CD4-positive, alpha-beta T cell (primary cell): ENCODE measurements at regions not wholly inside any gene's neighbourhood (a gene's known extent, or its start where the extent isn't known, plus 50 kb on each side); places are given as distances from the start of the nearest gene placed in this dataset.

Experiments
- ATAC-seq: fragments of 200-7000 bp; cut with Tn5 transposase; one replicate; pipeline ENCODE4 v1.10.0; 2022; ENCODE audit warnings: mild to moderate bottlenecking; ENCODE audit not compliant: poor library complexity
- CTCF ChIA-PET: fragments of 350-600 bp; sonication (Branson Sonifier 250); formaldehyde crosslinking; loops from one replicate; lab custom pipeline; 2021; ENCODE audit warnings: antibody characterized with exemption, inconsistent platforms; lab: Charles Lee
- POLR2A ChIA-PET: fragments of 350-600 bp; sonication (Branson Sonifier 250); formaldehyde crosslinking; loops from one replicate; lab custom pipeline; 2021; ENCODE audit warnings: antibody characterized with exemption, inconsistent platforms; lab: Charles Lee
- DNase-seq, 14 experiments: peaks; one replicate each; pipeline ENCODE4 v3.0.0-alpha.2; 2013 to 2020; ENCODE audit warnings: mixed read lengths in 2 of 14
- H3K27ac ChIP-seq, 2 donors: one replicate each; pipeline versions ENCODE4 v1.5.1 to v1.7.0; 2013; ENCODE audit warnings: low read length in 2 of 2, low read depth in 1 of 2, mild to moderate bottlenecking in 1 of 2
- H3K27me3 ChIP-seq, 2 experiments: 1 replicate in 1 of 2; 2 replicates in 1 of 2; pipeline versions ENCODE4 v1.6.1 to v1.7.0; 2013; ENCODE audit warnings: low read length in 2 of 2, control low read depth in 1 of 2, mild to moderate bottlenecking in 1 of 2, moderate library complexity in 1 of 2; ENCODE audit not compliant: insufficient read depth in 2 of 2, control insufficient read depth in 1 of 2
- H3K36me3 ChIP-seq: one replicate; pipeline ENCODE4 v1.6.1; 2013; ENCODE audit warnings: low read length, control low read depth; ENCODE audit not compliant: insufficient read depth
- H3K4me1 ChIP-seq: one replicate; pipeline ENCODE4 v1.6.1; 2013; ENCODE audit warnings: low read length, control low read depth; ENCODE audit not compliant: insufficient read depth
- H3K4me3 ChIP-seq: one replicate; pipeline ENCODE4 v1.5.1; 2013; ENCODE audit warnings: mild to moderate bottlenecking, low read length, moderate library complexity
- H3K9me3 ChIP-seq, 2 experiments: 1 replicate in 1 of 2; 2 replicates in 1 of 2; pipeline versions ENCODE4 v1.6.1 to v1.7.0; 2013; ENCODE audit warnings: low read length in 2 of 2, mild to moderate bottlenecking in 2 of 2, control low read depth in 1 of 2, moderate library complexity in 1 of 2; ENCODE audit not compliant: control insufficient read depth in 1 of 2, insufficient read depth in 1 of 2
- H3K27ac Mint-ChIP-seq: one replicate; pipeline ENCODE4 v1.8.0; 2020; ENCODE audit warnings: mixed read lengths
- H3K27me3 Mint-ChIP-seq: one replicate; pipeline ENCODE4 v1.8.0; 2021; ENCODE audit warnings: mixed read lengths
- H3K36me3 Mint-ChIP-seq: one replicate; pipeline ENCODE4 v1.8.0; 2021; ENCODE audit warnings: low read depth, mixed read lengths
- H3K4me1 Mint-ChIP-seq: one replicate; pipeline ENCODE4 v1.8.0; 2021; ENCODE audit warnings: low read depth, mixed read lengths
- H3K4me3 Mint-ChIP-seq: one replicate; pipeline ENCODE4 v1.8.0; 2020; ENCODE audit warnings: mild to moderate bottlenecking, mixed read lengths
- H3K9me3 Mint-ChIP-seq: one replicate; pipeline ENCODE4 v1.8.0; 2020; ENCODE audit warnings: mixed read lengths
- intact Hi-C, 2 experiments: fragments of 100-400 bp; cut with DNase I in 1 of 2; cut with micrococcal nuclease in 1 of 2; formaldehyde crosslinking; loops; one replicate each; pipeline versions ENCODE4 v1.15.1 to v1.9.0; 2023 to 2025; cut with DNase I, micrococcal nuclease
- TF ChIP-seq, protein P1 (sequence below): fragments of 200-600 bp; IDR thresholded peaks from one replicate; pipeline ENCODE4 v1.8.0; 2022; ENCODE audit warnings: antibody characterized with exemption, mild to moderate bottlenecking

DNA sequence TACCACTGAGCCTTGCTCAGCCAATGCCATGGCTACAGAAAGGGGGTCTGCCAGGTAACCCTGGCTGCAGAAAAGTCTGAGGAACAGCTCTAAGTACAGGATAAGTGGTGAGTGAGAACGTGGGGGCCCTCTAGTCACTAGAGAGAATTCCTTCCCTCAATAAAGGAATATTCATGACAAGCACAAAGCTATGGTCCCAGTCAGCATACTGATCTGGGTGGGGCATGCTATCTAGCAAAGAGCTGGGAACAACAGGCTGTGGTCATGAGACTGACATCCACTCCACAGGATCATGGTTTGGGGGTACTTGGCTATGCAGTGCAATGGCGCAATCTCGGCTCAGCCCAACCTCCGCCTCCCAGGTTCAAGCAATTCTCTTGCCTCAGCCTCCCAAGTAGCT is 140.4 kb downstream of the MTHFS start:
- Mint-ChIP-seq H3K9me3 (no peaks in the 10 kb centered on the region), H3K4me1 (no peaks in the 10 kb centered on the region), H3K27me3 (peaks cover 26% of the 10 kb centered on the region), H3K36me3 (no peaks in the 10 kb centered on the region), H3K27ac (no peak overlapping the region), H3K4me3 (no peak overlapping the region)
- Histone ChIP-seq H3K4me3 (no peak overlapping the region), H3K9me3 (peaks cover 0 to 7% of the 10 kb centered on the region in 2 experiments), H3K36me3 (no peaks in the 10 kb centered on the region), H3K4me1 (no peaks in the 10 kb centered on the region), H3K27ac (no peak overlapping the region), H3K27me3 (no peaks in the 10 kb centered on the region)
- CTCF ChIA-PET: interaction anchor here (0.6 kb wide), 1 partner anchor 658 kb away, joined by 3 read pairs; no protein-coding TSS in a partner anchor
- TF ChIP-seq, protein P1, sequence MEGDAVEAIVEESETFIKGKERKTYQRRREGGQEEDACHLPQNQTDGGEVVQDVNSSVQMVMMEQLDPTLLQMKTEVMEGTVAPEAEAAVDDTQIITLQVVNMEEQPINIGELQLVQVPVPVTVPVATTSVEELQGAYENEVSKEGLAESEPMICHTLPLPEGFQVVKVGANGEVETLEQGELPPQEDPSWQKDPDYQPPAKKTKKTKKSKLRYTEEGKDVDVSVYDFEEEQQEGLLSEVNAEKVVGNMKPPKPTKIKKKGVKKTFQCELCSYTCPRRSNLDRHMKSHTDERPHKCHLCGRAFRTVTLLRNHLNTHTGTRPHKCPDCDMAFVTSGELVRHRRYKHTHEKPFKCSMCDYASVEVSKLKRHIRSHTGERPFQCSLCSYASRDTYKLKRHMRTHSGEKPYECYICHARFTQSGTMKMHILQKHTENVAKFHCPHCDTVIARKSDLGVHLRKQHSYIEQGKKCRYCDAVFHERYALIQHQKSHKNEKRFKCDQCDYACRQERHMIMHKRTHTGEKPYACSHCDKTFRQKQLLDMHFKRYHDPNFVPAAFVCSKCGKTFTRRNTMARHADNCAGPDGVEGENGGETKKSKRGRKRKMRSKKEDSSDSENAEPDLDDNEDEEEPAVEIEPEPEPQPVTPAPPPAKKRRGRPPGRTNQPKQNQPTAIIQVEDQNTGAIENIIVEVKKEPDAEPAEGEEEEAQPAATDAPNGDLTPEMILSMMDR: no peak
- POLR2A ChIA-PET: no interaction called here
- intact Hi-C loops: no loop called here
- no peak for DNase-seq
- no peak for ATAC-seq

DNA sequence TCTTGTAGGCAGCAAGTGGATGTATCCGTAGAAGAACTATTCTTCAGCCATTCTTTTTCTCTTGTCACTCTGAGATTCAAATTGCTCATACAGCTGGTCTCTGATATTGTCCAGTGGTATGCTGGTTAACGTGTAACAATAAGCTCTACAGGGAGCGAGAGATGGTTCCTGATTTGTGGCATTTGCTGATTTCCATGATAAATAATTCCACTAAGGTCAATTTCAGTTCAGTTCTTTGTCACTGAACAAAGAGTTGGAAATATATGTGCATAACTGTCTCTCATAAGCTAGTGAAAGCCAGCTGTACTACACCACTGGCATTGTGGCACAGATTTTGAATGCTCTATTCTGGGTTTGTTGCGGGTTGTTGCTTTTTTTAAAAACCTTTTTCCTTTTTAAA is 131.7 kb downstream of the MTHFS start:
- intact Hi-C loops: loop anchor here in 1 of 2 experiments (5.0 kb wide), 1 partner anchor 803 kb away; no protein-coding TSS in a partner anchor
- Mint-ChIP-seq H3K36me3 (no peaks in the 10 kb centered on the region), H3K4me3 (no peak overlapping the region), H3K27ac (no peak overlapping the region), H3K27me3 (peaks cover 20% of the 10 kb centered on the region), H3K9me3 (peaks cover 5% of the 10 kb centered on the region), H3K4me1 (no peaks in the 10 kb centered on the region)
- DNase-seq (no peak), ATAC-seq (no peak)
- Histone ChIP-seq H3K9me3 (peaks cover 0 to 6% of the 10 kb centered on the region in 2 experiments), H3K4me3 (no peak overlapping the region), H3K27ac (no peak overlapping the region), H3K4me1 (no peaks in the 10 kb centered on the region), H3K36me3 (no peaks in the 10 kb centered on the region), H3K27me3 (no peaks in the 10 kb centered on the region)
- POLR2A ChIA-PET: no interaction called here
- TF ChIP-seq, protein P1: no peak
- CTCF ChIA-PET: no interaction called here

DNA sequence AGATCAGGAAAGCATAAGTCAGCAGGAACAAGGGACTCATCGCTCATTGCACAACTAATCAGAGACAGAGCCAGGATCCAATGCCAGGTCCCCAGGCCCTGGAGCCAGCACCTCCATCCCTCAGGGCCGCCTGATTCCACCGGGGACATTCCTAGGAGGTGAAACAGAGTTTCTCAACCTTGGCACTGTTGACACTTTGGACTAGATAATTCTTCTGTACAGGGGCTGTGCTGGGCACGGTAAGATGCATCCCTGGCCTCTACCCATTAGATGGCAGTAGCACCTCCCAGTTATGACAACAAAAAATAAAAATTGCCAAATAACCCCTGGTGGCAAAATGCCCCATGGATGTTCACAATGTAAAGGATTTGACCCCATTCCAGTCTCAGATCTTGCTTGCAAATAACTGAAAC is 127.7 kb downstream of the MTHFS start:
- no peaks in the 10 kb centered on the region for H3K27me3 ChIP-seq
- DNase-seq: peak in 3 of 14 experiments; percentile 4 to 15 (median 13)
- H3K9me3 ChIP-seq: no peaks in the 10 kb centered on the region
- intact Hi-C loops: loop anchor here in 1 of 2 experiments (5.0 kb wide), 1 partner anchor 807 kb away; no protein-coding TSS in a partner anchor
- no peak for ATAC-seq
- TF ChIP-seq, protein P1: no peak
- H3K9me3 Mint-ChIP-seq: no peaks in the 10 kb centered on the region
- H3K27me3 Mint-ChIP-seq: peaks cover 18% of the 10 kb centered on the region
- H3K4me1 ChIP-seq: no peaks in the 10 kb centered on the region
- no peak overlapping the region for H3K27ac Mint-ChIP-seq
- H3K36me3 ChIP-seq: no peaks in the 10 kb centered on the region
- H3K36me3 Mint-ChIP-seq: no peaks in the 10 kb centered on the region
- no peak overlapping the region for H3K4me3 Mint-ChIP-seq
- H3K4me3 ChIP-seq: no peak overlapping the region
- H3K4me1 Mint-ChIP-seq: no peaks in the 10 kb centered on the region
- ChIA-PET POLR2A (no interaction called here), CTCF (no interaction called here)
- no peak overlapping the region for H3K27ac ChIP-seq
